GM21825 (cell line): ENCODE measurements at regions not wholly inside any gene's neighbourhood (a gene's known extent, or its start where the extent isn't known, plus 50 kb on each side); places are given as distances from the start of the nearest gene placed in this dataset.
"Not testable (repeated sequence)": the region's sequence is repeated elsewhere in the genome, so short reads cannot be mapped to it uniquely, and the experiment has no call there.

Source experiments
- ATAC-seq: cut with Tn5 transposase; IDR thresholded peaks from one replicate; pipeline ENCODE4 v1.9.1; 2021; ENCODE audit warnings: mild to moderate bottlenecking, moderate library complexity; ENCODE audit not compliant: unreplicated experiment

- ATAC-seq, result no peak
Measured at GRCh38 chr18:40243607-40244006, 1711.4 kb upstream of the PIK3C3 start.

GRCh38 chr18:40235836-40236235 lies 1719.2 kb upstream of the PIK3C3 start:
- no peak for ATAC-seq

- ATAC-seq, result no peak
Measured at GRCh38 chr18:40235323-40235722, 1719.7 kb upstream of the PIK3C3 start.

GRCh38 chr18:40233931-40234616 lies 1721.0 kb upstream of the PIK3C3 start:
- no peak for ATAC-seq

- no peak for ATAC-seq
Measured at GRCh38 chr18:40222776-40223175, 1732.3 kb upstream of the PIK3C3 start.

- ATAC-seq, result no peak
Measured at GRCh38 chr18:40216856-40217255, 1738.2 kb upstream of the PIK3C3 start.

- ATAC-seq, result no peak
Measured at GRCh38 chr18:40215979-40216378, 1739.1 kb upstream of the PIK3C3 start.

- no peak for ATAC-seq
Measured at GRCh38 chr18:40210696-40211095, 1744.3 kb upstream of the PIK3C3 start.

- no peak for ATAC-seq
Measured at GRCh38 chr18:40208958-40209357, 1746.1 kb upstream of the PIK3C3 start.

GRCh38 chr18:40197711-40198110 lies 1757.3 kb upstream of the PIK3C3 start:
- ATAC-seq, result no peak

- ATAC-seq, result no peak
Measured at GRCh38 chr18:40186677-40187076, 1768.4 kb upstream of the PIK3C3 start.

- no peak for ATAC-seq
Measured at GRCh38 chr18:40179729-40180461, 1775.1 kb upstream of the PIK3C3 start.

GRCh38 chr18:40168026-40168425 lies 1787.0 kb upstream of the PIK3C3 start:
- ATAC-seq, result no peak

- ATAC-seq, result no peak
Measured at GRCh38 chr18:40163254-40163653, 1791.8 kb upstream of the PIK3C3 start.

GRCh38 chr18:40160361-40160760 lies 1794.7 kb upstream of the PIK3C3 start:
- no peak for ATAC-seq

- no peak for ATAC-seq
Measured at GRCh38 chr18:40159141-40160017, 1795.7 kb upstream of the PIK3C3 start.

GRCh38 chr18:40157120-40157519 lies 1797.9 kb upstream of the PIK3C3 start:
- ATAC-seq, result no peak

- ATAC-seq, result no peak
Measured at GRCh38 chr18:40152859-40153258, 1802.2 kb upstream of the PIK3C3 start.

- ATAC-seq, result no peak
Measured at GRCh38 chr18:40148960-40149359, 1806.1 kb upstream of the PIK3C3 start.

- ATAC-seq, result no peak
Measured at GRCh38 chr18:40133253-40133652, 1821.8 kb upstream of the PIK3C3 start.

- ATAC-seq, result not testable (repeated sequence)
Measured at GRCh38 chr18:40132438-40132837, 1822.6 kb upstream of the PIK3C3 start.

GRCh38 chr18:40124107-40124506 lies 1830.9 kb upstream of the PIK3C3 start:
- ATAC-seq, result no peak
